Ovary (tissue), 3 donors: ENCODE measurements at regions not wholly inside any gene's neighbourhood (a gene's known extent, or its start where the extent isn't known, plus 50 kb on each side); places are given as distances from the start of the nearest gene placed in this dataset.

ENCODE experiments used
- CTCF ChIP-seq, 3 donors: fragments of 450-650 bp in 2 of 3; fragments of 200-600 bp in 1 of 3; IDR thresholded peaks; one replicate each; pipeline versions ENCODE4 v1.5.1 to v1.8.0; 2016 to 2022; ENCODE audit warnings: antibody characterized with exemption in 3 of 3, mild to moderate bottlenecking in 1 of 3
- EP300 ChIP-seq: sonication (generic); formaldehyde crosslinking; IDR thresholded peaks from one replicate; pipeline ENCODE4 v1.6.1; 2017; ENCODE audit warnings: antibody characterized with exemption
- POLR2A ChIP-seq: fragments of 450-650 bp; IDR thresholded peaks from one replicate; pipeline ENCODE4 v1.6.1; 2017; ENCODE audit warnings: antibody characterized with exemption, mild to moderate bottlenecking, moderate library complexity
- donor health status: DM: no; HTN: no; CAD: no.

- no peak for TF ChIP-seq CTCF (IDR thresholded peaks at IDR 0.05)
- TF ChIP-seq POLR2A, result no peak
- TF ChIP-seq EP300, result no peak
Observed at GRCh38 chr3:132228923-132229322, 88.3 kb upstream of the ACP3 start.
